COLO829 (cell line): ENCODE measurements at regions not wholly inside any gene's neighbourhood (a gene's known extent, or its start where the extent isn't known, plus 50 kb on each side); places are given as distances from the start of the nearest gene placed in this dataset.
"Not testable (repeated sequence)": the region's sequence is repeated elsewhere in the genome, so short reads cannot be mapped to it uniquely, and the experiment has no call there.

ENCODE experiments used
- DNase-seq: peaks from one replicate; pipeline ENCODE4 v3.0.0; 2012; ENCODE audit warnings: low spot score

GRCh38 chr12:25876383-25877045 is 82.0 kb upstream of the RASSF8 start:
- DNase-seq: no peak

- no peak for DNase-seq
Measured at GRCh38 chr12:25877446-25877845, 81.0 kb upstream of the RASSF8 start.

- DNase-seq: no peak
Measured at GRCh38 chr12:25882266-25882665, 76.2 kb upstream of the RASSF8 start.

GRCh38 chr12:25883026-25883916 is 75.2 kb upstream of the RASSF8 start:
- DNase-seq: no peak

GRCh38 chr12:25884024-25884919 is 74.2 kb upstream of the RASSF8 start:
- no peak for DNase-seq

GRCh38 chr12:25884920-25885234 is 73.6 kb upstream of the RASSF8 start:
- DNase-seq: no peak

GRCh38 chr12:25886396-25886795 is 72.1 kb upstream of the RASSF8 start:
- DNase-seq: no peak

GRCh38 chr12:25887367-25887766 is 71.1 kb upstream of the RASSF8 start:
- no peak for DNase-seq

GRCh38 chr12:25889185-25889584 is 69.3 kb upstream of the RASSF8 start:
- DNase-seq: no peak

GRCh38 chr12:25891095-25891494 is 67.4 kb upstream of the RASSF8 start:
- DNase-seq: not testable (repeated sequence)

GRCh38 chr12:25894759-25895158 is 63.7 kb upstream of the RASSF8 start:
- DNase-seq: no peak

- DNase-seq: no peak
Measured at GRCh38 chr12:25896981-25897380, 61.5 kb upstream of the RASSF8 start.

- DNase-seq: no peak
Measured at GRCh38 chr12:25903603-25904245, 54.8 kb upstream of the RASSF8 start.

GRCh38 chr12:25904442-25904841 is 54.0 kb upstream of the RASSF8 start:
- no peak for DNase-seq

- no peak for DNase-seq
Measured at GRCh38 chr12:25906651-25907340, 51.7 kb upstream of the RASSF8 start.
